ENCODE measurements at regions not wholly inside any gene's neighbourhood (a gene's known extent, or its start where the extent isn't known, plus 50 kb on each side); places are given as distances from the start of the nearest gene placed in this dataset.

GRCh38 chr6:111957623-111958315, 84.5 kb upstream of the FYN start:
- no peak for DNase-seq (ENCODE audit: low spot score)
- FAIRE-seq: no peak

DNA sequence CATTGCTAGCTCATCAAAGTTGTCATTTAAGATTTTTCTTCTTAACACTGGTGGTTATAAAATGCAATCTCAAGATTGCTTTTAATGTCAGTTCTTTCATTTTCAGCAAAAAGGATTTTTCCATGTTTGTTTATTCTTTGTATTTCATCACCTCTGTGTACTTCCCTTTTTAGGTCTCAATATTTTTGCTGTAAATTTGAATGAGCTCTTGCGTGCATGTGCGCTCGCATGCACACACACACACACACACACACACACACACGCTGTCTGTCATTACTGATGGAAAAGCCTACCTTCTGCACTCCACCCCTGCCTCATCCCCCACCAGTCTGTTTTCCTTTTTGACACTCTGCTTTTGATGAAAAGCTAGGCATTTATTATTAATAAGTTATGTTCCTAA, 85.3 kb upstream of the FYN start:
- FAIRE-seq (no peak), DNase-seq (ENCODE audit: low spot score) (no peak)

DNA sequence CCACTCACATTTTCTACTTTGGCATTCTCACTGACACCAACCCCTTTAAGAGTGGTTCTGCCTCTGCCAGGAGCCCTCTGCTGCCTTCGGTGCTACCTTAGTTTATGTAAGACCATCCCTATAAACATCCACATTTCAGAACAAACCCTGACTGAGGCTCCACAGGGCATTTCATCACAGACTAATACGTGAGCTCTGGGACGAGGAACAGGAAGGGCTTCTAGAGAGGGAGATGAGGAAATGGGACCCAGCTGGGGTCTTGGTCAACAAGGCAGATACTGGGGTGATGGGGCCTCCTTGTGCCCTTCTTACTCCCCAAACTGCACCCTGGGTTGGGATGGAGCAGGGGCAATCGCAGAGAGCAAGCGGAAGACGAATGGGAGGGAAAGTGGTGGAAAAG, 86.5 kb upstream of the FYN start:
- FAIRE-seq: no peak
- DNase-seq (ENCODE audit: low spot score): no peak

DNA sequence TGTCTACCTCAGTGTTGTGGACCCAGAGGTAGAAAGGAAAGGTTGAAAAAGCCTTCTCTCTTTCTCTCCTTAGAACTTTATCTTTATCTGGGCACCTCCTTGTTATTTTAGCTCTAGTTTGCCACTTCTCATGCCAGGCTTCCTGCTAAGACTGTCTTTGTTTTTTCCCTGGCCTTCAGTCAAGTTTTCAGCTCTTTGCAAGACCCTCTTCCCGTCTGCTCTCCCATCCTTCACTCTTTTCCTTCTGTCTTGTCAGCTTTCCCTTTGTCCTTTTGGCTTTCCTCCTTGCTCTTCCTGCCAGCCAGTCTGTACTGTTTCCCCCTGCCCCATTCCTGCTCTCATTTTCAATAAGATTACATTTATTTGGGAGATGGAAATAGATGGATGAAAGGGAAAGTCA, 86.8 kb upstream of the CCN6 start:
- DNase-seq (ENCODE audit: low spot score) (no peak), FAIRE-seq (no peak)

- FAIRE-seq: no peak
Measured at GRCh38 chr6:111970426-111970825, 83.5 kb upstream of the CCN6 start.

GRCh38 chr6:111971181-111971841, 82.6 kb upstream of the CCN6 start:
- DNase-seq (ENCODE audit: low spot score) (no peak), FAIRE-seq (no peak)

More at GRCh38 chr6:111970426-111970825, 83.5 kb upstream of the CCN6 start:
- DNase-seq (ENCODE audit: low spot score): no peak

DNA sequence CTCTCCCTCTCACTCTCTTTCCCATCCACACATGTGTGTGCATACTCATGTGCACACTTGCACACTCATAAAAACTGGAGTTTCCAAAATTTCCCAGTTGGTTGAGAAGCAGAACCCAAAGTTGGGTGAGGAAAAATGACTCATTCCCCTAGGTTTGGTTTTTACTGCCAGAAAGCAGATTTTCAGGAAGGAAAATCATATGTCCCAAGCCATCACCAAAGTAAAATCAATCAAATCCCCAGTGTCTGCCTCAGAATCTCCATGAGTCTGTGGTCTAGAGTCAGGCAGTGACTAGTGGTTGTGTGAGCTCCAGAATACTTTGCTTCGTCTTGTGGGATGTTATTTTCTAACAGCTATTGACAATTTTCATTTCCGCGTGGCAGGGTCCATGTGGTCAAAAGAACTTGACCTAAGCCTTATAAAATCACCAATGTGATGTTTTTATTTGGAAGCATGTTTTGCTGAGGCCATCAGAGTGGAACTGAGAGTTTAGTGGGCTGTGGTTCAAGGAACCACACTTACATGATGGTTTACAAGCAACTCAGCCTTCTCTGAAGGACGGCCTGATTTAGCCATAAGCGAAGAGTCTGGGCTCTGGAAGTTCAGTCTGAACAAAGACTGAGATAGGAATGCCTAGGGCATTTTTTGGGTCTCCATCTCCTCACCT, 81.9 kb upstream of the CCN6 start:
- no peak for DNase-seq (ENCODE audit: low spot score)
- FAIRE-seq: no peak

- FAIRE-seq (no peak), DNase-seq (ENCODE audit: low spot score) (no peak)
Measured at GRCh38 chr6:111972745-111973117, 81.2 kb upstream of the CCN6 start.

GRCh38 chr6:111973118-111973761, 80.7 kb upstream of the CCN6 start:
- DNase-seq (ENCODE audit: low spot score) (peak; percentile 77), FAIRE-seq (no peak)

- DNase-seq (ENCODE audit: low spot score): peak; percentile 25
- FAIRE-seq: no peak
Measured at GRCh38 chr6:111973927-111974639, 79.8 kb upstream of the CCN6 start.

DNA sequence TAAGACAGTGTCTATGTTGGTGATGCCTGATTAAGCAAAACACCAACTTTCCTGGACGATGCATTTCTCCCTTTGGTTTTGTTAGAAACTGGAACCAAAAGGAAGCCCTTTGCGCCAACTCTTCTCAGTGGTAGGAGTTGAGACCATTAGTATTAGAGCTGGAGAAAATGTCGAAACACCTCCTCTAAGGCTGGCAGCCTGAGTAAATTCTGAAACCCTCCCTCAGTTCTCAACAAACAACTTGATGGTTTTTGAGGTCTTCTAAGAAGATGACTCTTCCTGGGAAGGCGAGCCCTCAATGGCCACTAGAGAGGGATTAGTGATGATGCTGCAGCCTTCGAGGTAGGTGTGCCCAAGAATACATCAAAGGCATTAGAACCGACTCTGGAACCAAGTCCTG, 78.4 kb upstream of the CCN6 start:
- FAIRE-seq: no peak
- no peak for DNase-seq (ENCODE audit: low spot score)

- FAIRE-seq (no peak), DNase-seq (ENCODE audit: low spot score) (no peak)
Measured at GRCh38 chr6:111976139-111976538, 77.8 kb upstream of the CCN6 start.

DNA sequence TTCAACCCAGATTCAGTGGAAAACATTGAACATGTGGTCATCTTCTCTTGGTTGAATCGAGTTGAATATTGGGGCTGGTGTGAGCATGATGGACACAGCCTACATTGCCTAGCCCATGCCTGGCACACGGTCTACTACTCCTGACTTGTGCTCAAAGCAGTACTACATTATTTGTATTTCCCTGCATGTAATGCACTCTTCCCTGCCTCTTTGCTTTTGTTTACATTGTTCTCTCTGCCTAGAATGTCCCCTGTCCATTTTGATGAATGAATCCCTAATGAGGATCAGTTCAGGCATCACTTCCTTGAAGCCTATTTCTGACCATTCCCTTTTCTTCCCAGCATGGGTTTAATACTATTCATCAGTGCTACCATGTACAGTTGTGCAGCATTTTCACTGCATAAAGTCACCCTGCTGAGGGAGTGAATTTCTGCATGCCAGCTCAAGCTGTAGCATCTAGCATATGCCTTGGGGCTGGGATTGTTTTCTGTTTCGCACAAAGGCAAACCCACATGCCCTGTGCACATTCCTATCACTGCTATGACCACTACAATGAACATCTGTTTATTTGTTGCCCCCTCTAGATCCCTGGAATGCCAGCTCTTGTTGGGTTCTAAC, 75.3 kb upstream of the CCN6 start:
- DNase-seq (ENCODE audit: low spot score) (no peak), FAIRE-seq (no peak)

- no peak for FAIRE-seq
- no peak for DNase-seq (ENCODE audit: low spot score)
Measured at GRCh38 chr6:111979633-111980032, 74.3 kb upstream of the CCN6 start.

DNA sequence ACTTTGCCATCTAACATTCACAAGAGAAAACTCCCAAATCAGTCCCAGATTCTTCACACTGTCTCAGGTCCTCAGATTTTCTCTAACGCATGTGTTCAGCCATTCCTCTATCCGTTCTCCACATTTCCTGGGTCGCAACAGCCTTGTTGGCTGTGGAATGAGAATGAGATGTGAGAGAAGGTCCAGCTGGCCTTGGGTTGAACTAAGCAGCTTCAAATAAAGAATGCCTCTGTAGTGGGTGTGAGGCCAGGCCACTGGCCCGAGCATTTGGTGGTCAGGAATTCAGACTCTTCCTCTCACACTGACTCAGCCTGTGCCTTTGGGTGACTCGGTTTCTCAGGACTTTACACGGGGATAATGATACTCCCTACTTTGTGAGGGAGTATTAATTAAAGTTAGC, 73.8 kb upstream of the CCN6 start:
- DNase-seq (ENCODE audit: low spot score): no peak
- no peak for FAIRE-seq

GRCh38 chr6:111980971-111981840, 72.7 kb upstream of the CCN6 start:
- DNase-seq (ENCODE audit: low spot score) (no peak), FAIRE-seq (no peak)

GRCh38 chr6:111982681-111983080, 71.2 kb upstream of the CCN6 start:
- FAIRE-seq: no peak
- DNase-seq (ENCODE audit: low spot score): no peak

DNA sequence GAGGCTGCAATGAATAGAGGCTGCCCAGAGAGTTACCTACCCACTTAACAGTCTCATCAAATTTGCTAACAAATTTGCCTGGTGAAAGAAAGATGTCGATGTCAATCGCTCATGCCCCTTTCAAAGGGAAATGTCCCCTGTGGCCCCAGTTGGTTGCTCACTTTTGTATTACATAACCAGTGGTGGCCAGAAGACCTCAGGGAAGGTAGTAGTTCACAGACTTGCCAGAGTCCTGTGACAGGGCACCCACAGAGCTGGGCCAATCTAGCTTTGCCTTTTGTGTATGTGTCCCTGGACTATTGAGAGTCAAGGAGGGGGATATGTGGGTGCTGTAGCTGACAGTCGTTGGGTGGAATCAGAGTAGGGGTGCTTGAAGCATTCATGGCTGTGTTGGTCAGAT, 70.7 kb upstream of the CCN6 start:
- no peak for FAIRE-seq
- DNase-seq (ENCODE audit: low spot score): no peak

- no peak for FAIRE-seq
- DNase-seq (ENCODE audit: low spot score): no peak
Measured at GRCh38 chr6:111984081-111984480, 69.8 kb upstream of the CCN6 start.

- FAIRE-seq: no peak
- DNase-seq (ENCODE audit: low spot score): no peak
Measured at GRCh38 chr6:111984516-111985201, 69.2 kb upstream of the CCN6 start.
